UCSD-AML1 (cell line): ENCODE measurements at regions not wholly inside any gene's neighbourhood (a gene's known extent, or its start where the extent isn't known, plus 50 kb on each side); places are given as distances from the start of the nearest gene placed in this dataset.

Source experiments
- DNase-seq: peaks from one replicate; lab custom pipeline; 2025; ENCODE audit not compliant: unreplicated experiment; lab: John Stamatoyannopoulos, UW

DNA sequence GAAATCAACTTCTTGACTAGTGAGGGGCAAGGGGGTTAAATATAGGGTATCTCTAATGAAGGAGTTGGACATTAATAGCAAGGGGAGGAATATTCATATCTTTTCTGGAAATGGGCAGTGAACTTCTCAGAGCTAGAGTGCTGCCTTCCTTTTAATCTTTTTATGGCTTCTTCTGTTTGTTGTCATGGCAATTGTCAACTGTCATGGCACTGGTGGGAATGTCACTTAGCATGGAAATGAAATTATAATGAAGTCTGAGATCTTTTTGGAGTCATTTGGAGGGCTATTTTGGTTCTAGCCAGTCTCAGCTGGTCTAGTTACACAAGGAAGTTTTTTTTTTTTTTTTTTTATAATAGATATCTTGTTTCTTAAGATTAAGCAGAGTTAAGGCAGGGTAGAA, 250.2 kb downstream of the AASDHPPT start:
- no peak for DNase-seq

DNA sequence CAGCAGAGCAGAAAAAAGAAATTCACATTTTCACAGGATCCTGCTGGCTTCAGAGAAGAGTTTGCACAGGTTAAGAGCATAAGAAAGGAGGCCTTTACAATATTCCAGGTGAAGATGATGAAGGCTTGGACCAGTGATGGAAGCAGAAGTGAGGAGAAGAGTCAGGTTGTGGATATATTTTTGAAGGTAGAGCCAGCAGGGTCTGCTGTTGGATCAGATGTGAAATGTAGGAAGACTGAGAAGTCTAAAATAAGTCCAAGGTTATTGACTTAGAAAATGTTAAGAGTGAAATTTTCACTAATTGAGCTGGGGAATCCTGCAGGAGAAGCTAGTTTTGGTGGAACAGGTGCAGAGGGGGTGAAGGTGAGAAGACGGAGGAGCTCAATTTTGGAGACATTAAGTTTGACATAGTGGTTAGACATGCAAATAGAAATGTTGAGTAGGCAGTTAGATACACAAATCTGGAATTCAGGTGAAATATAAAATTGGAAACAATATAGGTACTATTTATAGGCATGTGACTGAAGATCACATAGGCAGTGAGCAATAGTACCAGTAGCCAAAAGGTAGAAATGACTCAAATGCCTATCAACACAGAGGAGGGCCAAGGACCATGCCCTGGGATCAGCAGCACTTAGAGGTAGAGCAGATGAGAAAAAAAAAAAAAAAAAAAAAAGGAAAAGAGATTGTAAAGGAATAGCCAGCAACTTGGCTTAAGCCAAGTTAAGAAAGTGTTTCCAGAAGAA, 252.0 kb downstream of the AASDHPPT start:
- no peak for DNase-seq

GRCh38 chr11:106331176-106331575, 253.7 kb downstream of the AASDHPPT start:
- DNase-seq: no peak

DNA sequence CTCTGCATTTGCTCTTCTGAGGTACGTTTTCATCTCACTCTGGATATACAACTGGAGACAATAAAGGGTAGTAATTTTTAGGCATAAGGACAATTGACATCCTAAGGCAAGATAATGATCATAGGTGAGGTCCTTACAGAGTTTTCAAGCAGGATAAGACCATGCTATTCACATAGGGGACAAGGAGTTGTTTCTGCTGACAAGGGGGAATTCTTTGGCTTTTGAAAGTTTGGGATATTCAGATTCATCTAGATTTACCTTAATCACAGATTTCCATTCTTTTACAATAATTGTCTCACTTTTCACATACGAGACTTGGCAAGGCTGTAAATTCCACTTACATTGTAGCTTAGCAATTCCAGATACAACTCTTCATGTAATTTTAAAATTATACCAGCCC, 256.2 kb downstream of the AASDHPPT start:
- DNase-seq: no peak

- no peak for DNase-seq
Observed at GRCh38 chr11:106344394-106344793, 266.9 kb downstream of the AASDHPPT start.

DNA sequence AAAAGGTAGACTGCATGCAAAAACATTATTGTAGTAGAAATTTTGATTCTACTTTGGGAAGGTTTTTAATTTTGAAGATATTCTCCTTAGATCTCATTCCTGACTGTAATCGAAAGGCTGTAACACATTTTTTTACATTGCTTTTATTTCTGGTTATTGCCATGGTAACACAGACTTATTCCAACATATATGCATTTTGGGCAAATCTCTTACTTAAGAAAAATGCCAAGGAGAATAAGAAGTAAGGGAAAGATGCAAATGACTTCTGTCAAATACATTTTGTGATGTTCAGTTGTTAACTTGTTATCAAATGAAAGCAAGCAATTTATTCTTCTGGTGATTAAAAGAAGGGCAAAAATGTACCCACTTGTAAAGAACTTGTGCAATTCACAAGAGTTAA, 267.5 kb downstream of the AASDHPPT start:
- no peak for DNase-seq

- DNase-seq: no peak
Observed at GRCh38 chr11:106353031-106353430, 275.6 kb downstream of the AASDHPPT start.

- DNase-seq: no peak
Observed at GRCh38 chr11:106369224-106369623, 291.8 kb downstream of the AASDHPPT start.

- no peak for DNase-seq
Observed at GRCh38 chr11:106378513-106379179, 301.2 kb downstream of the AASDHPPT start.

DNA sequence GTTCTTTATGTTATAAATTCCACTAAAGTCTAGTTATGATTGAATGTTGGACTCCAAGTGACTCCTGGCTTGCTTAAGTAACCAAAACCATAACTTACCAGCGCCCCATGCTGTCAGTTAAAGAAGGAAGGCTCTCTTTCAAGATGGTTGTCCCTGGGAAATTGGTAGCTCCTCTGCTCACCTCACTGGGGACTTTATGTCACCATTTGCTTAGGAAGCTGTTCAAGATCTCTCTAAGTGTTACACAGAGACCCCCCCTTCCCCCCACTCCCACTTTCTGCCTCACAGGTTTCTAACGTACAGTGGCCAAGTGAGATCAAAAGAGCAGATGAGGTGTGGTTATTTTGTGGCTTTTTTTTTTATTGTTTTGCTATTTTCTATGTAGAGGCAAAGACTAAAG, 301.8 kb downstream of the AASDHPPT start:
- DNase-seq: no peak

DNA sequence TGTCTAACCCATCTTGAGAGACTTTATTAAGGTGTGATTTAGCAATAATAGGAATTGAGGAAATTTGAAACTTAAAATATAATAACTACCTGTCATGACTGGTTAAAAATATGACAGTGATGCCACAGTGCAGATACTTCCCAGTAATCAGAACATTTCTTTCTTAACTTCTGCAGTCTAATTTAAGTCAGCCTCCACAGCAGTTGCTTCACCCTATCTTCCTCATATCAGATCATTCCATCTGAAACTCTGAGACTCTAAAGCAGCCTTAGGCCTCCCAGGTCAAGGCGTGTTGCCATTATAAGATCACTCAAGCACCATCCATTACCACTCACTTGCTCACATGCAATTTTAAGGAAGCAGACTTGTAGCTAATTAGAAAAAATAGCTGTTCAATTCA, 302.2 kb downstream of the AASDHPPT start:
- no peak for DNase-seq

DNA sequence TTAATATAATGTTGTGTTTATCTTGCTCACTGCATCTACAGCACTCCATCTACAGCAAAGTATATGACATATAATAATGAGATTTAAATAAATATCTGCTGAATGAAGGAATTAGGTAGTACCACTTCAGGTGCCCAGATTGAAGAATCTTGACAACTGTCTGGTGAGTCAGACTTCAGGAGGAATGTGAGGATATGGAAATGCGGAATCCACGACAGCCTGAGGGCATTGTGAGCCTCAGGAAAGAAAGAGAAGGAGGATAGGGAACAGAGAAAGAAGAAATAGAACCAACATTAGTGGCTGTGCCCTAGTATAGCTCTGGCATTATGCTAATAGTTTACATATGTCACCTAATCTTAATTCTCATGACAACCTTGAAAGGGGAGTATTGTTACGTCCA, 304.4 kb downstream of the AASDHPPT start:
- DNase-seq: no peak

- DNase-seq: no peak
Observed at GRCh38 chr11:106384429-106384828, 307.0 kb downstream of the AASDHPPT start.

- DNase-seq: no peak
Observed at GRCh38 chr11:106386519-106386918, 309.1 kb downstream of the AASDHPPT start.

DNA sequence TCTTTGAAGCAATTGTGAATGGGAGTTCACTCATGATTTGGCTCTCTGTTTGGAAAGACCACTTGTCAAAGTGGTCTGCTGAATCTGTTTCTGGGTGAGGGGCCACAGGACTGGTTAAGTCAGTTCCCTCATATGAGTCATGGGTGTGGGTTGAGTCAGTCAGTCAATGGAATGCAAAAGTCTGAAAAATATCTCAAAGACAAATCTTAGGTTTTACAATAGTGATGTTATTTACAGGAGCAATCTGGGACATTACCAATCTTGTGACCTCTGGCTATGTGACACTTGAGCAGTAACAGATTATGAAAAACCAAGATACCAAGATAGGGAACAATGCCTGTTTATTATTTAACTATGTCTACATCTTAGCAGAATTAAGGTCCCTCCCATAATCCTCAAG, 311.6 kb downstream of the AASDHPPT start:
- no peak for DNase-seq

GRCh38 chr11:106390078-106390477, 312.6 kb downstream of the AASDHPPT start:
- DNase-seq: no peak

DNA sequence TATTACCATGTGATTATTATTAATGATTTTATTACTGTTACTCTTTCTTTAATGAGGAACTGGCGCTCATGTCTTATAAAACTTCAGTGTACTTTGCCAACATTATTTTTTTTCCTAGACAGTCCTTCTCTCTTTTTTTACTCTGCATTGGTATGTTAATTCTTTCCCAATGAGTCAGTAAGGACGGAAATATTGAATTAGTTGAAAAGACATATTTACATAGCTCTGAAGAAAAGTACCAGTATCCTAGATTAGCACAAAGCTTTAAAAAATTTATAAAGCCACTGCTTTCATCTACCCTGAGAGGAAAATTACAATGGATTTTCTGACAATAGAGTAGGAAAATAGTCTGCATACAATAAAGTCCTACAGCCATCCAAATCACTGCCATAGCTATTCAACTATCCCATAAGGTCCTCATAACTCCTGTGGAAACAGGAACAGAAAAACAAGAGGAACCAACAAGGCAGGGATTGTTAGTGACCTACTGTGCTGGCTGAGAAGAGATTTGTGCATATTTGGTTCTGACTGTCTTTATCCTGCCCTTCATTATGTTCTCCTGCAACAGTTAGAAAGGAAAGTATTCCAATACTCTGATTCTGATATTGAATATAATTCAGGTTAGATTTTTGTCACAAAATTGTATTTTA, 314.4 kb downstream of the AASDHPPT start:
- no peak for DNase-seq

GRCh38 chr11:106395716-106396349, 318.4 kb downstream of the AASDHPPT start:
- no peak for DNase-seq

- DNase-seq: no peak
Observed at GRCh38 chr11:106397787-106398501, 320.5 kb downstream of the AASDHPPT start.

DNA sequence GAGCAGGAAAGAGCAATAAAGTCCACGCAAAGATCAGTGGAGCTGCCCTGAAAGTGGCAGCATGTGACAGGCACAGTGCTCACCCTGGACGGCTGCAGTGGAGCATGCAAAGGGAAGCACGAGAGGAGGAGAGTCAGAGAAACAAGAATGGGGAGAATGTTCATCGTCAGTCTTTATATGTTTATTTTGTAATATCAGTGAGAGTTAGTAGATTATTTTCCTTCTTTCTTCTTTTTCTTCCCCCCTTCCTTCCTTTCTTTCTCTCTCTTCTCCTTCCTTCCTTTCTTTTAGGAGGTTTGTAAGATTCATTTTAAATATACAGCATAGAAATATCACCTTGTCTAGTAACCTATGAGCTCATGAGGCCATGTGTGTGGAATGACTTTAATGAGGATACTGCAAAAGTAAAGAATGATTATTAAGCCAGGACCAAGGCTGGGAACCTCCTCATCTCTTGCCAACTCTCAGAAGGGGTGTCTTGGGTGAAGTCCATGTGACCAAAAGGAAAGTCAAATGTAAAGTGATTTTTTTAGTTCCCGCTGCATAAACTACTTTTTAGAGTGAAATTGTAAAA, 321.1 kb downstream of the AASDHPPT start:
- DNase-seq: no peak

DNA sequence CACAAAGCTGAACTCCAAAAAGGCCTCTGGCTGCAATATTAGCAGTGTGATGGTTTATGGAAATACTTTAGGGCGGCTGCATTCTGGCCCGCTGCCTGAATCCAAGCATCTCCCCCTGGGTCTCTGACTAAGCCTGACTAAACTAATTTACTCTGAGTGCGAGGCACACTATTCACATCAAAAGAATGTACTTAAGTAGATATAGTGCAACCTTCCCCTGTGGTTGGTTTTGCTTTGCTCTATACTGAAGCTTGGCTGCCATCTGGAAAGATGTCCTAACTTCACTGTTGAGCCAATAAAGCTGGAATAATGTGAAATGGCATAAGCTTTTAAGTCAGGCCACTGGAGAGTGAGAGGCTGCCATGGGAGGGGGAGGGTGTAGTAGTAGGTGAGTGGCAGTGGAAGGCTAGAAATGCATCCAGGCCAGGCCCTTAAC, 321.6 kb downstream of the AASDHPPT start:
- no peak for DNase-seq
